ENCODE measurements at regions not wholly inside any gene's neighbourhood (a gene's known extent, or its start where the extent isn't known, plus 50 kb on each side); places are given as distances from the start of the nearest gene placed in this dataset.

DNA sequence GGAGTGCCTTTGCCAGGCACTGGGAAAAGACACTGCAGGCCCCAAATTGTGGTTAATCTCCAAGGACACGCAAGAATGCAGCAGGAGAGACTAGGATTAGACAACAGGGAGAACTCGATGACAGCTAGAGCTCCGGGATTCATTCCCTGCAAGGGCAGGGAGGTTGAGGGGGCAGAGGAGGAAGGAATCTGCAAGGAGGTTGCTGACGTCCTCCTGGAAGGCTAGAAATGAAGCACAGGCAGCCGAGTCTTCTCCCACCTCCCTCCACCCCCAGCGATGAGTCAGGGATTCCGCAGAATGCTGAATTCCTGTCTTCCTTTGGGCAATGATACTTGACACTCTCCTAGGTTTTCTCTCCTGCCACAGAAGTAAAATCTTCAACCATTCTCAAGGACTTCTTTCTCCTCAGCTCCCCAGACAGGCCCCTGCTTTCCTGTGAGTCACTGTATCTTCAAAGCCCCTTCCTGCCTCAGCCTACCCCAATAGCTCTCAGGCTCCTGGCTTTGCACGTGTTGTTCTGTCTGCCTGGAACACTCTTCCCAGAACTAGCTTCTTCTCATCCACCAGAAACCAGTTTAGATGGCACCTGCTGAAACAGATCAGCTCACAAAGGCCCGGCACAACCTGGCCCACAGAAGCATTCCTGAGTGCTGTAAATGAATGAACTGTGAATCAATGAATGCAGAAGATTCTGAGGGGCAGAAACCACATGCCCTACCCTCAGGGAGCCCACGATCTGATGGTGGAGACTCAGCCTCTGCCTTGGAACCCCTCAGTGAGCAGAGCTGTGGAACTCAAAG is 85.6 kb downstream of the MRPL14 start (continued):
- no peak for TF ChIP-seq ZFP1 (CRISPR knock-in tag; IDR thresholded peaks at IDR 0.05)
- TF ChIP-seq HCFC1 (IDR thresholded peaks at IDR 0.05; ENCODE audit: low read depth, low read length) = no peak
- no peak for TF ChIP-seq GATA2 (CRISPR knock-in tag; IDR thresholded peaks at IDR 0.05)
- TF ChIP-seq, protein P1, sequence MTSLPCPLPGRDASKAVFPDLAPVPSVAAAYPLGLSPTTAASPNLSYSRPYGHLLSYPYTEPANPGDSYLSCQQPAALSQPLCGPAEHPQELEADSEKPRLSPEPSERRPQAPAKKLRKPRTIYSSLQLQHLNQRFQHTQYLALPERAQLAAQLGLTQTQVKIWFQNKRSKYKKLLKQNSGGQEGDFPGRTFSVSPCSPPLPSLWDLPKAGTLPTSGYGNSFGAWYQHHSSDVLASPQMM (CRISPR knock-in tag; IDR thresholded peaks at IDR 0.05) = no peak
- TF ChIP-seq, protein P2, sequence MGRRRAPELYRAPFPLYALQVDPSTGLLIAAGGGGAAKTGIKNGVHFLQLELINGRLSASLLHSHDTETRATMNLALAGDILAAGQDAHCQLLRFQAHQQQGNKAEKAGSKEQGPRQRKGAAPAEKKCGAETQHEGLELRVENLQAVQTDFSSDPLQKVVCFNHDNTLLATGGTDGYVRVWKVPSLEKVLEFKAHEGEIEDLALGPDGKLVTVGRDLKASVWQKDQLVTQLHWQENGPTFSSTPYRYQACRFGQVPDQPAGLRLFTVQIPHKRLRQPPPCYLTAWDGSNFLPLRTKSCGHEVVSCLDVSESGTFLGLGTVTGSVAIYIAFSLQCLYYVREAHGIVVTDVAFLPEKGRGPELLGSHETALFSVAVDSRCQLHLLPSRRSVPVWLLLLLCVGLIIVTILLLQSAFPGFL (CRISPR knock-in tag; IDR thresholded peaks at IDR 0.05) = no peak
- peak; percentile 77; the same call in 1 of the 2 replicates for TF ChIP-seq ZNF589 (CRISPR knock-in tag; IDR thresholded peaks at IDR 0.05; ENCODE audit: low read depth)
- TF ChIP-seq, protein P3, sequence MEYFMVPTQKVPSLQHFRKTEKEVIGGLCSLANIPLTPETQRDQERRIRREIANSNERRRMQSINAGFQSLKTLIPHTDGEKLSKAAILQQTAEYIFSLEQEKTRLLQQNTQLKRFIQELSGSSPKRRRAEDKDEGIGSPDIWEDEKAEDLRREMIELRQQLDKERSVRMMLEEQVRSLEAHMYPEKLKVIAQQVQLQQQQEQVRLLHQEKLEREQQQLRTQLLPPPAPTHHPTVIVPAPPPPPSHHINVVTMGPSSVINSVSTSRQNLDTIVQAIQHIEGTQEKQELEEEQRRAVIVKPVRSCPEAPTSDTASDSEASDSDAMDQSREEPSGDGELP (CRISPR knock-in tag; IDR thresholded peaks at IDR 0.05; ENCODE audit: borderline replicate concordance) = no peak
- TF ChIP-seq POLR2AphosphoS2 (IDR thresholded peaks at IDR 0.05; ENCODE audit: low read length) = no peak
- no peak for TF ChIP-seq PHB2 (IDR thresholded peaks at IDR 0.05; ENCODE audit: low read depth)
- peak; percentile 90 for TF ChIP-seq NFATC3 (IDR thresholded peaks at IDR 0.05)
- no peak for TF ChIP-seq MCM3 (IDR thresholded peaks at IDR 0.05)
- TF ChIP-seq ZEB2 (IDR thresholded peaks at IDR 0.05) = 0 out of 2 replicates have a peak, but pooled peaks have one; percentile 19
- 0 out of 2 replicates have a peak, but pooled peaks have one; percentile 25 for TF ChIP-seq CHD2 (IDR thresholded peaks at IDR 0.05; ENCODE audit: low read depth, low read length)
- TF ChIP-seq NR1H2 (CRISPR knock-in tag; IDR thresholded peaks at IDR 0.05) = no peak
- peak; percentile 89 for TF ChIP-seq L3MBTL2 (IDR thresholded peaks at IDR 0.05)
- TF ChIP-seq BACH1 (tag; IDR thresholded peaks at IDR 0.05) = peak; percentile 74; the same call in 1 of the 2 replicates
- TF ChIP-seq CBX8 (IDR thresholded peaks at IDR 0.05; ENCODE audit: borderline replicate concordance, extremely low read depth, low read depth, low read length, poor library complexity, severe bottlenecking) = no peak
- no peak for TF ChIP-seq SMAD2 (IDR thresholded peaks at IDR 0.05; ENCODE audit: low read depth, low read length)
- no peak for TF ChIP-seq ETV6 (IDR thresholded peaks at IDR 0.05; ENCODE audit: borderline replicate concordance in 1 of 2, low read depth in 2 of 2, low read length in 1 of 2)
- no peak for TF ChIP-seq ETV6 (CRISPR knock-in tag; IDR thresholded peaks at IDR 0.05; ENCODE audit: borderline replicate concordance)
- no peak for TF ChIP-seq PML (IDR thresholded peaks at IDR 0.05; ENCODE audit: low read length)
- no peak for TF ChIP-seq KLF16 (IDR thresholded peaks at IDR 0.05)
- TF ChIP-seq, protein P4, sequence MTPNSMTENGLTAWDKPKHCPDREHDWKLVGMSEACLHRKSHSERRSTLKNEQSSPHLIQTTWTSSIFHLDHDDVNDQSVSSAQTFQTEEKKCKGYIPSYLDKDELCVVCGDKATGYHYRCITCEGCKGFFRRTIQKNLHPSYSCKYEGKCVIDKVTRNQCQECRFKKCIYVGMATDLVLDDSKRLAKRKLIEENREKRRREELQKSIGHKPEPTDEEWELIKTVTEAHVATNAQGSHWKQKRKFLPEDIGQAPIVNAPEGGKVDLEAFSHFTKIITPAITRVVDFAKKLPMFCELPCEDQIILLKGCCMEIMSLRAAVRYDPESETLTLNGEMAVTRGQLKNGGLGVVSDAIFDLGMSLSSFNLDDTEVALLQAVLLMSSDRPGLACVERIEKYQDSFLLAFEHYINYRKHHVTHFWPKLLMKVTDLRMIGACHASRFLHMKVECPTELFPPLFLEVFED (CRISPR knock-in tag; conservative IDR thresholded peaks at IDR 0.05) = no peak; the same call in 1 of the 2 replicates
- TF ChIP-seq POLR2H (tag; IDR thresholded peaks at IDR 0.05; ENCODE audit: low read depth) = no peak
- no peak for TF ChIP-seq ZZZ3 (IDR thresholded peaks at IDR 0.05)
- no peak; the same call in 1 of the 2 replicates for TF ChIP-seq BRD4 (IDR thresholded peaks at IDR 0.05)
- 0 out of 2 replicates have a peak, but pooled peaks have one; percentile 8 for TF ChIP-seq NFIC (IDR thresholded peaks at IDR 0.05)
- TF ChIP-seq HNRNPH1 (optimal IDR thresholded peaks at IDR 0.05; ENCODE audit: low read depth, low read length) = no peak

Data from K562 (cell line).